ENCODE measurements at regions not wholly inside any gene's neighbourhood (a gene's known extent, or its start where the extent isn't known, plus 50 kb on each side); places are given as distances from the start of the nearest gene placed in this dataset.

GRCh38 chr12:107349839-107350238 is 256.5 kb upstream of the CRY1 start:
- no peak for TF ChIP-seq CTCF (conservative IDR thresholded peaks at IDR 0.05; ENCODE audit: low read length)
- TF ChIP-seq EZH2phosphoT487 (IDR thresholded peaks at IDR 0.05; ENCODE audit: borderline replicate concordance, low read depth, low read length) = no peak
